ENCODE measurements at regions not wholly inside any gene's neighbourhood (a gene's known extent, or its start where the extent isn't known, plus 50 kb on each side); places are given as distances from the start of the nearest gene placed in this dataset.
A peak's percentile ranks its signal among the peaks of the same experiment; 100 is the strongest.

DNA sequence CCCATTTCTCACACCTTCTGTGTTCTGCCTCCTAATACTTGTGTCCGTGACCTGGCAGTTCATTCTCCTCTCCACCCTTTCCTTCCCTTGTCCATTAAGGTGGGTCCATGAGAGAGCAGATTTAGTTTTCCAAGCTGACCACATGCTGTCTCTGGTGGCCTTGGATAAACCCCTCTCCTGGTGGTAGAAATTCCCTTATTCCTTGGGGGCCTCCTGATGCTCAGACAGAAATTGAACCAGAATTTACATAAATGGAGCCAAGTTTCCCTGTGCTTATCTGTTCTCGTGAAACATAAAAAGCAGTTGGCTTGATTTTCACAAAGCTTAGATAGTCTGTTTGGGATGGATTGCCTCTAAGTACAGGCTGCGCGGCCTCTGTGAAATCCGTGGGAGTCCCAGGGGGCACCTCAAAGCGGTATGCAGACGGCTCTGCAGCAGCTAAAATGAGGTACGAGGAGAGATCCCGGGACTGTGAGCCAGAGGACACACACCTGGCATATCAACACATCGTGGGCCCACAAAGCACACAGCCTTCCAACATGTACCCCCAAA, 101.0 kb upstream of the NMNAT3 start:
- DNase-seq, result no peak

DNA sequence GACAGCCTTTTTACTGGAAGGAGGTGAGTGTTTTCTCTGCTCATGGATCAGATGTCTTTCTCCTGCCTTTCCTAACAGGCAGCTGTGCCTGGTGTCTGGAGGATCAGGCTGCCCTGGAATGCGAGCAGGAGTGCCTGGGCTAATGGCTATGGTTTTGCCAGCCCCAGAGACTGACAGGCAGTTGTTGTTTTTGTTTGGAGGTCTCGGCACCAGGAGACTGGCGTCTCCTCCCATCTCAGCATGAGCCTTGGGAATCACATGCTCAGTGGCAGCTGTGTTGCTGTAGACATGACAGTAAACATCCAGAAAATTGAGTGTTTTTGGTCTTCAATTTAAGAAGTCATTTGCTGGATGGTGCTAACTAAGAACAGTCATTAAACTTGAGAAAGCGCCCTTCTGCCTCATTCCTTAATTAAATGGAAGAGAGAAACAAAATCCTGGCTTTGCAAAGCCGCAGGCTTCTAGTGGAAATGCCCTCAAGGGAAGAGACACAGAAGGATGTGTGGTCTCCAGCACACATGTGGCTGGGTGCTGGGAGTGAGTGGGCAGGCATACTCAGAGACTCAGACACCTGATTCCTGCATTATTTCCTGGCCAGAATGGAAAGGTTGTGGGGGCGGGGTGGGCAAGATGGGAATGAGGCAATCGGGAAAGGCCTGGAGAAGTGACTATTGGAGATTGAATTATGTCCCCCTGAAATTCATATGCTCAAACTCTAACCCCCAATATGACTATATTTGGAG, 97.0 kb upstream of the NMNAT3 start:
- DNase-seq, result peak; percentile 84

DNA sequence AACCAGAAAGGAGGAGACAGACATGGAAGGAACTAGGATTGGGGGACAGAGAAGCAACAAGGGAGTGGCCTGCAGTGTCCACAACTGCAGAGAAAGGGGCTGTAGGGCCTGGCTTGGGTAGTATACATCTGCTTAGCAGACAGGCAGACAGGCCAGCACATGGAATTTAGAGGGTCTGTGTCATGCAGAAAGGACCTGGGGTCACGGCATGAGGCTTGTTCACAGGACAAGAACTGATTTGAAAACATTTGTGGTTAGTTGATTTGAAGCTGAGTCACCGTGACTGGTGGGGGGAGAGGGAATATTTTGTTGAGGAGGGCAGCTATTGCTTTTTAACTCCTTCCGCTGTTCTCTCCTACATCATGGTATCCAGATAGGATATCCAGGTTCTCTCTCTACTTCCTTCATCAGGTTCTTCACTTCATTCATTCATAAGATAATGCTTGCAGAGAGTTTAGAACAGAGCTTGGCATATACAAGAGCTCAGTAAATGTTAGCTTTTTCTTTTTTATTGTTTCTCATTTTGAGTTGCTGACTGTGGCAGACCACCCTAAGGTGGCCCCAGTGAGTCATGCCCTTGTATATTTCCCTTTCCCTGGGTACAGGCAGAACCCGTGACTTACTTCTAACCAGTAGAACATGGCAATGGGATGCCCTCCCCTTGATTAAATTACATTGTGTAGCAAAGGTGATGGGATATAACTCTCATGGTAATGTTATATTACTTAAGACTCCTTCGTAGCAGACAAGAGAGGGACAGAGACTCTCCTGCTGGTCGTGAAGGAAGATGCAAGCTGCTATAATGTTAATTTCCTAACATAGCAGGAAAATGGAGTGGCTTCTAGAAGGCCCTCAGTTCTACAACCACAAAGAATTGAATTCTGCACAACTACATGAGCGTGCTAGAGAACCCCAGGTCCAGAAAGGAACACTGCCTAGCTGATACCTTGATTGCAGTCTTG, 95.0 kb upstream of the NMNAT3 start:
- DNase-seq, result no peak

DNA sequence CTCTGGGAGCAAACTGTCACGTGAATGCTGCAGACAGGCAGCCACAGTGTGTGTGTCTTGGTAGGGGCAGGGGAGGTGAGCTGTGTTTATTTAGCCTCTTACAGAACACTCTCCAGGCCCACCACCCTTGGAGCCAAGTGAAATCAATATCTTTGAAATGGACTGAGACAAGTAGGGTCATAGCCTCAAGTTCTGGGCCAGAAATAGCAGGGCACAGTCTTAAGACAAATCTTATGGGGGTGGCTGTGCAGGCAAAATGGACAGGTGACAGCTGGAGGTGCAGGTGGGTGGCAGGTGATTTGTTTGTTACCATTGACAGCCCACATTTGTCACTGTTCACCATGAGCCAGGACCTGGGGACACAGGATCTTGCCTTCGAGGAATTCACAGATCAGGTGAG, 93.6 kb upstream of the NMNAT3 start:
- DNase-seq, result peak; percentile 4

GRCh38 chr3:139770577-139770976, 92.8 kb upstream of the NMNAT3 start:
- DNase-seq, result no peak

DNA sequence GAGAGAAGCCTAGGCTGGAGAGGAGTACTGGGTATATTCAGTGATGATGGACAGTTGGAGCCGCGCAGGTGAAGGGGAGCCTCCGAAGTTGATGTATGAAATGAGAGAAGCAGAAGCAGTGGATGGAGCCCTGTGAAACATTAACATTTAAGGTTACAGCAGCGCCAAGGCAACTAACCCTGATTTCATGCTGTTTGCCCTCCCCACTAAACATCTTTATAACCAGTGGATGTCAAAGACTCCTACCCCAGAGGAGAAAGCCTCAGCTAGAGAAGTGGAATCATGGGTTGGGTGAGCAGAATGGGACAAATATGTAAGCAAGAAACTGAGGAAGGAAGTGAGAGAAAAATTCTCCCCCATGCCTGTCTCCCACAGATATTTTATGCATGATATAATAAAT, 92.0 kb upstream of the NMNAT3 start:
- DNase-seq, result no peak

- DNase-seq, result no peak
Measured at GRCh38 chr3:139764936-139765335, 87.2 kb upstream of the NMNAT3 start.

DNA sequence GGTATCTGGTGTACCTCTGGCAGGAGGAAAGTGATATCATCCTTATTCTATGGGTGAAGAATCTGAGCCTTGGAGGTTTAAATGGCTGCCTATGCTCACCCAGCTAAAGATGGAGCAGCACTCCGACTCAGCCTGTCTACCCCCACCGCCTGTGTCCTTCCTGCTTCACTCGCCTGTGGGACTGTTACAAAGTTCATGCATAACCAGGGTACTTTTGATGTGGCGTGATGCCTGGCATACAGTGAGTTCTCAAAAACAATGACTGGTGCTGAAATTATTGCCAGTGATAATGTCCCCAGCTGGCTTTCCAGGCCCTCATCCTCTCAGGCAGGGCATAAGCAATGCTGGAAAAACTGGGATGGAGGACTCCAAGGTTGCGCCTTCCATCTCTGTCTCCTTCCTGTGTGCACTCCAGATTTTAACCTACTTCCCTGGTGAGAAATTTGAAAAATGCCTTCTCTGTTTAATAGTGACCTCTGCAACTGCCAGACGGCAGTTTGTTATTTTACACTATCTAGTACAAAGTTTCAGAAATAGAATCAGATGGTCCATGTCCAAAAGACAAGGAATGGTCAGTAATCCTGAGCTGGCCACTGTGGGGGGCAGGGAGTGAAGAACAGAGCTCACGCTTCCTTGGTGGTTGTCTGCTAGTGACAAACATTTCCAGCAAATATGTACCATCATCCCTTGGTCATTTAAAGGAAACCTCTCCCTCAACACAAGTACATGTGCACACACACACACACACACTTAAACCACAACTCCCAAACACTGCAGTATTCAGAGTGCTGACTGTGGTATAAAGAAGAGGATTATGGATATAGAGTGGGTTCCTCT, 86.5 kb upstream of the NMNAT3 start:
- DNase-seq, result no peak

DNA sequence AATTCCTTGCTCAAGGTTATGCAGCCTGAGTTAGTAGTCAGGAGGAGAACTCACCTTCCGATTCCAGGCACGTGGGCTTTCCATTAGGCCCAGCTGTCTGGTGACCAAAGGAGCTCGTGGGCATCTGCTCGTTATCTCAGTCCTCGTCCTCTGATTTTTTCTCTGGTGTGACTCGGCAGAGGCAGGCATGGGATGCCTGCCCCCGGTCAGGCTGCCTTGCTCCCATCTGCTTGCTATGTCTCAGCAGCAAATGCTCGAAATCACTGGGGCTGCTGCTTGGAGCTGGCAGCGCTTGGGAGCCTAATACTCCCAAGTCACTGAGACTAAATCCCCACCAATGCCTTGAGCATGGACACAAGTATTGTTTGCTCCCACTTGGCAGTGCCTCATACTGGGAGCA, 84.5 kb upstream of the NMNAT3 start:
- DNase-seq, result no peak

DNA sequence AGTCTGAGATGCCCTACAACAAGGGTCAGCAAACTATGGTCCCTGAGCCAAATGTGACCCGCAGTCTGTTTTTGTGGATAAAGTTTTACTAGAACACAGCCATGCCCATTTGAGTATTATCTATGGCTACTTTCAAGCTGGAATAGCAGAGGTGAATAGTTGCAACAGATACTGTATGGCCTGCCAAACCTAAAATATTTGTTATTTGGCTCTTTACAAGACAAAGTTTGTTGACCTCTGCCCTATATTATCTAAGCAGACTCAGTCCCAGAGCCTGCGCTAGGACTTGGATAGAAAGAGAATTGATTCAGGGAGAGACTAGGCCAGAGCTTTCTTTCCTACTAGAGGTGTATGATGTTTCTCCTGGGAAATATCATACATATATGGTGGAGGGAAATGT, 81.7 kb upstream of the NMNAT3 start:
- no peak for DNase-seq

DNA sequence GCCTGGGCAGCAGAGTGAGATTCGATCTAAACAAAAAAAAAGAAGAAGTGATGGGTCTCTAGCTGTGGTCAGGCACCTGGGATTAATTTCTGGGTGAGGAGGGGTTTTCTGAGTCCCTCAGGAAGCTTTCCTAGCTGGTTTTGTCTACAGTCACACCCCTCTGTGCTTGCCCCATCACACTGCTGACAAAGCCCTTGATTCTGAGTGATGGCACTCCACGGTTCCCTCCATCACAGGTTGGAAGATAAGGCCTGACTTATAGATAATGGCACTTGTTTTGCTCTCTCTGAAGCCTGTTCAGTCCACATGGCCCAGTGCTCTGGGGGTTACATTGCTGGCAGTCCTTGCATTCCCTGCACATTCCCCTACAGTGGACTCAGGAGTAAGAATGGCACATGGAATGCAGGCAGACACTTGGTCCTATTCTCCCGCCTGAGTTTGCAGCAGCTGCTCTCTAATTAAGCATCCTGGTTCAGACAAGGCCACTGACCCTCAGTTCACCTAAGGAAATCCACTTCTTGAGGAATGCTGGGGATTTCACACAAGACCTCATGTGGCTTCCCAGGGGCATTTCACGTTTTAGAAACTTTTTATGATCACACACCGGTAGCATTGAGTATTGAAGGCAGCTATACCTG, 81.0 kb upstream of the NMNAT3 start:
- DNase-seq, result peak; percentile 63

DNA sequence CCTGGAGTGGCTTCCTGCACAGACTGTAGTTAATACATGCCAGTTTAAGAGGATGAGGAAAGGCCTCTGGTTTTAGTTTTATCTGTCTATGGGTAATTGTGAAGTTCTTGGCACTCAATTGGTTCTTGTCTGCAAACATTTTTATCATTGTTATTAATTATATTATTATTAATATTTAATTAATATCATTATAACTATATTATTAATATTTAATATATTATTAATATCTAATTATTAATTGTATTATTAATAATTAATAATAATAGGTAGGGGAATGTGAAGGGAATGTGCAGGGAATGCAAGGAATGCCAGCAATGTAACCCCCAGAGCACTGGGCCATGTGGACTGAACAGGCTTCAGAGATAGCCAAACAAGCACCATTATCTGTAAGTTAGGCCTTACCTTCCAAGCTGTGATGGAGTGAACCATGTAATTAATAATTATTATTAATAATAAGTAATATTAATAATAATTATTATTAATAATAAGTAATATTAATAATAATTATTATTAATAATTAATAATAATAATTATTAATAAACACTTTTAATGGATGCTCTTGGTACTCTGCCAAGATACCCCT, 79.8 kb upstream of the NMNAT3 start:
- DNase-seq, result no peak

- no peak for DNase-seq
Measured at GRCh38 chr3:139756529-139757103, 78.8 kb upstream of the NMNAT3 start.

DNA sequence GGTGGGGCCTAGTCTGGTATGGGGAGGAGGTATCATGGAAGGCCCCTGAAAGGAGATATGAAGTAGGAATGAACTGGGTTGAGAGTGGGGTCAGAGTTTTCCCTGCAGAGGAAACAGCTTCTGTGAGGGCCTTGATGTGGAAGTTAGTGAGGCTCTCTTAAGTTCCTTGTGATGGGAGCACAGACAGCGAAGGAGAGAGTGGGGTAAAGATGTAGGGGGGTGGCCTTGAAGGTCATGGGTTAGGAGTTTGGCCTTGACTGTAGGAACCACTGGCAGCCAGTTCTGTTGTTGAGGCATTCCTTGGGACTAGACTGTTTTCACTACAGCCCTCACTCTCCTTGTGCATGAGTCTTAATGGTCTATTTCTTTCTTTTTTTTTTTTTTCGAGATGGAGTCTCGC, 77.8 kb upstream of the NMNAT3 start:
- DNase-seq, result no peak

GRCh38 chr3:139751789-139752188, 74.0 kb upstream of the NMNAT3 start:
- no peak for DNase-seq

DNA sequence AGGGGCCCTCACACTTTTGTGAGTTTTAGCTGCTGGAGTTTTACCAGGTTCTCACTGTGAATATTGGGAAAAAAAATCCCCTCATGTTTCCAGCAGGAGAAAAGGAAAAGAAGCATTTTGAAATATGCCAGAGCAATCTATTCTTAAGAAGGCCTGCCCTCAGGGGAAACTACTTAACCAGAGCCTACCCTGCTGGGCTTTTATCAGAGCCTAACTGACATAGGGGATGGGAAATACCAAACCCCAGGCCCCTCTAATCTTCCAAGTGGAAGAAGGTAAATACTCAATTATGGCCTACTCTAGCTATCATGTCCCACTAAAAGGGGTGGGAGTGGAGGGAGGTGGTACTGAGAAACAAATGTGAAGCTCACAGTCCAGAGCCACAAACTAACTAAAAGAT, 68.7 kb upstream of the NMNAT3 start:
- no peak for DNase-seq

- DNase-seq, result no peak
Measured at GRCh38 chr3:139745831-139746230, 68.1 kb upstream of the NMNAT3 start.

- DNase-seq, result no peak
Measured at GRCh38 chr3:139738697-139739096, 60.9 kb upstream of the NMNAT3 start.

- DNase-seq, result no peak
Measured at GRCh38 chr3:139737682-139738361, 60.0 kb upstream of the NMNAT3 start.

DNA sequence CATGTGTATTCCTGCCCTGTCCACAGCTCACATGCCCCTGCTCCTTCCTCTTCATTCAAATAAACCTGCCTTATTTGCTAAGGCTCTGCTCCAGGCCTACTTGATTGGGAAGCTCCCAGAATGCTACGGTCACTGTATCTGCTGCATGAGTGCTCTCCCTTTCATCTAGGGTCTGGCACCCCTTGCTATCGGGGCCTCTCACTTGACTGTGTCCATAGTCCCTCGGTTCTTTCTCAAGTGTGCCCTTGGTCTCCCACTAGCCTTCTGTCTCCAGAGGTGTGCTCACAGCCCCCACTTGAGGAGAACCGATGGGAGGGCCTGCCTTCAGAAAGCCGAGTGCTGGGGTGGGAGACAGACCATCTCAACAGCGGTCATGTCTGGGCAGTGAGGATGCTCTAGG, 57.4 kb upstream of the NMNAT3 start:
- no peak for DNase-seq
